Right lobe of liver (tissue), 4 donors: ENCODE measurements at regions not wholly inside any gene's neighbourhood (a gene's known extent, or its start where the extent isn't known, plus 50 kb on each side); places are given as distances from the start of the nearest gene placed in this dataset.

Experiments used
- CTCF ChIP-seq, 4 donors: fragments of 200-600 bp in 3 of 4; fragments of 450-650 bp in 1 of 4; IDR thresholded peaks; one replicate each; pipeline versions ENCODE4 v1.5.1 to v1.8.0; 2016 to 2022; ENCODE audit warnings: antibody characterized with exemption in 4 of 4, mild to moderate bottlenecking in 2 of 4
- POLR2A ChIP-seq: fragments of 450-650 bp; IDR thresholded peaks from one replicate; pipeline ENCODE4 v1.6.1; 2017; ENCODE audit warnings: antibody characterized with exemption, mild to moderate bottlenecking
- donor health status: DM: no; HTN: no; CAD: no.
- donor health status: DM: no; HTN: no; CAD: no.
- donor health status: DM: no; HTN: yes; CAD: no.

- TF ChIP-seq CTCF (IDR thresholded peaks at IDR 0.05) (no peak), POLR2A (no peak)
Measured at GRCh38 chr5:173501271-173501670, 115.2 kb downstream of the BOD1 start.
